Mesothelial cell of epicardium (in vitro differentiated cells): ENCODE measurements at regions not wholly inside any gene's neighbourhood (a gene's known extent, or its start where the extent isn't known, plus 50 kb on each side); places are given as distances from the start of the nearest gene placed in this dataset.

Experiments used
- DNase-seq, 2 experiments: peaks; one replicate each; pipeline ENCODE4 v3.0.0; 2021; ENCODE audit warnings: low spot score in 2 of 2; ENCODE audit not compliant: unreplicated experiment in 2 of 2
- H3K27ac Mint-ChIP-seq: 2 replicates; pipeline ENCODE4 v1.8.0; 2021; ENCODE audit warnings: mixed read lengths
- H3K27me3 Mint-ChIP-seq: 2 replicates; pipeline ENCODE4 v1.8.0; 2021; ENCODE audit warnings: low read depth, mixed read lengths
- H3K36me3 Mint-ChIP-seq: 2 replicates; pipeline ENCODE4 v1.8.0; 2021; ENCODE audit warnings: mixed read lengths
- H3K4me1 Mint-ChIP-seq: 2 replicates; pipeline ENCODE4 v1.8.0; 2021; ENCODE audit warnings: mixed read lengths
- H3K4me3 Mint-ChIP-seq: 2 replicates; pipeline ENCODE4 v1.8.0; 2021; ENCODE audit warnings: mild to moderate bottlenecking, moderate library complexity, mixed read lengths
- H3K9me3 Mint-ChIP-seq: 2 replicates; pipeline ENCODE4 v1.8.0; 2021; ENCODE audit warnings: mixed read lengths
- CTCF ChIP-seq: fragments of 200-600 bp; sonication (generic); IDR thresholded peaks from one replicate; pipeline ENCODE4 v1.5.0; 2021; ENCODE audit warnings: antibody characterized with exemption; ENCODE audit not compliant: unreplicated experiment

- Mint-ChIP-seq H3K36me3 (no peaks in the 10 kb centered on the region), H3K27me3 (no peaks in the 10 kb centered on the region), H3K4me3 (no peak overlapping the region)
Observed at GRCh38 chr1:223016381-223016780, 126.7 kb downstream of the TLR5 start.

GRCh38 chr1:223016890-223017289 is 126.2 kb downstream of the TLR5 start:
- DNase-seq: no peak
- Mint-ChIP-seq H3K9me3 (peaks cover 3% of the 10 kb centered on the region), H3K4me3 (no peak overlapping the region), H3K36me3 (no peaks in the 10 kb centered on the region), H3K4me1 (peaks cover 54% of the 10 kb centered on the region), H3K27me3 (no peaks in the 10 kb centered on the region), H3K27ac (no peak overlapping the region)
- TF ChIP-seq CTCF: no peak

More at GRCh38 chr1:223016381-223016780, 126.7 kb downstream of the TLR5 start:
- peak overlapping the region; percentile 43 for H3K27ac Mint-ChIP-seq
- DNase-seq: no peak
- H3K9me3 Mint-ChIP-seq: peaks cover 3% of the 10 kb centered on the region
- no peak for TF ChIP-seq CTCF
- H3K4me1 Mint-ChIP-seq: peaks cover 55% of the 10 kb centered on the region

- H3K4me1 Mint-ChIP-seq: peaks cover 57% of the 10 kb centered on the region
- DNase-seq: no peak
Observed at GRCh38 chr1:223017291-223017690, 125.8 kb downstream of the TLR5 start.

GRCh38 chr1:223018534-223018933 is 124.5 kb downstream of the TLR5 start:
- H3K36me3 Mint-ChIP-seq: no peaks in the 10 kb centered on the region
- DNase-seq: peak in 1 of 2 experiments; percentile 22
- peak overlapping the region; percentile 16 for H3K27ac Mint-ChIP-seq
- H3K4me3 Mint-ChIP-seq: no peak overlapping the region
- peaks cover 57% of the 10 kb centered on the region for H3K4me1 Mint-ChIP-seq
- TF ChIP-seq CTCF: no peak
- H3K9me3 Mint-ChIP-seq: peaks cover 3% of the 10 kb centered on the region
- no peaks in the 10 kb centered on the region for H3K27me3 Mint-ChIP-seq

More at GRCh38 chr1:223017291-223017690, 125.8 kb downstream of the TLR5 start:
- TF ChIP-seq CTCF: no peak
- peak overlapping the region; percentile 11 for H3K27ac Mint-ChIP-seq
- no peaks in the 10 kb centered on the region for H3K27me3 Mint-ChIP-seq
- peaks cover 3% of the 10 kb centered on the region for H3K9me3 Mint-ChIP-seq
- no peaks in the 10 kb centered on the region for H3K36me3 Mint-ChIP-seq
- no peak overlapping the region for H3K4me3 Mint-ChIP-seq

GRCh38 chr1:223019256-223019655 is 123.8 kb downstream of the TLR5 start:
- H3K4me1 Mint-ChIP-seq: peaks cover 58% of the 10 kb centered on the region
- H3K36me3 Mint-ChIP-seq: no peaks in the 10 kb centered on the region
- TF ChIP-seq CTCF: no peak
- peak overlapping the region; percentile 30 for H3K27ac Mint-ChIP-seq
- H3K9me3 Mint-ChIP-seq: peaks cover 8% of the 10 kb centered on the region
- no peaks in the 10 kb centered on the region for H3K27me3 Mint-ChIP-seq
- H3K4me3 Mint-ChIP-seq: no peak overlapping the region
- DNase-seq: no peak

- Mint-ChIP-seq H3K4me1 (peaks cover 61% of the 10 kb centered on the region), H3K27ac (no peak overlapping the region), H3K36me3 (no peaks in the 10 kb centered on the region), H3K27me3 (no peaks in the 10 kb centered on the region), H3K4me3 (no peak overlapping the region), H3K9me3 (peaks cover 8% of the 10 kb centered on the region)
- TF ChIP-seq CTCF: no peak
- DNase-seq: peak in 1 of 2 experiments; percentile 16
Observed at GRCh38 chr1:223020770-223021169, 122.3 kb downstream of the TLR5 start.
